ENCODE measurements at regions not wholly inside any gene's neighbourhood (a gene's known extent, or its start where the extent isn't known, plus 50 kb on each side); places are given as distances from the start of the nearest gene placed in this dataset.

- no peak for TF ChIP-seq CTCF (IDR thresholded peaks at IDR 0.05)
- TF ChIP-seq POLR2A (IDR thresholded peaks at IDR 0.05), result no peak
- no peak for TF ChIP-seq POLR2AphosphoS5 (IDR thresholded peaks at IDR 0.05)
Observed at GRCh38 chr2:47631792-47632398, 61.1 kb upstream of the KCNK12 start.

All from transverse colon (tissue), 4 donors.